Activated T-helper 2 cell treated with anti-CD3 and anti-CD28 coated beads, Interferon-gamma antibody, Interleukin-2, Interleukin-4, amounts not matched to agents 10 μg/mL and 5 μg/mL and 100 μg/mL, durations not matched to agents 14 hours and 24 hours and 36 hours (primary cell): ENCODE measurements at regions not wholly inside any gene's neighbourhood (a gene's known extent, or its start where the extent isn't known, plus 50 kb on each side); places are given as distances from the start of the nearest gene placed in this dataset.

ENCODE experiments used
- DNase-seq: peaks from one replicate; pipeline ENCODE4 v3.0.0; 2021; ENCODE audit warnings: low spot score
- H3K27ac Mint-ChIP-seq: one replicate; pipeline ENCODE4 v1.8.0; 2021; ENCODE audit warnings: mixed read lengths
- H3K27me3 Mint-ChIP-seq: one replicate; pipeline ENCODE4 v1.8.0; 2021; ENCODE audit warnings: low read depth, mixed read lengths
- H3K36me3 Mint-ChIP-seq: one replicate; pipeline ENCODE4 v1.8.0; 2021; ENCODE audit warnings: low read depth, mixed read lengths
- H3K4me1 Mint-ChIP-seq: one replicate; pipeline ENCODE4 v1.8.0; 2021; ENCODE audit warnings: low read depth, mixed read lengths
- H3K4me3 Mint-ChIP-seq: one replicate; pipeline ENCODE4 v1.8.0; 2021; ENCODE audit warnings: low read depth, mild to moderate bottlenecking, moderate library complexity, mixed read lengths
- H3K9me3 Mint-ChIP-seq: one replicate; pipeline ENCODE4 v1.8.0; 2021; ENCODE audit warnings: mixed read lengths
- intact Hi-C: fragments of 100-400 bp; cut with micrococcal nuclease; formaldehyde crosslinking; loops from one replicate; pipeline ENCODE4 v1.15.1; 2023

- intact Hi-C loops: no loop called here
- no peak overlapping the region for H3K4me3 Mint-ChIP-seq
- no peak overlapping the region for H3K27ac Mint-ChIP-seq
- H3K9me3 Mint-ChIP-seq: no peaks in the 10 kb centered on the region
- no peaks in the 10 kb centered on the region for H3K27me3 Mint-ChIP-seq
- DNase-seq: no peak
- H3K36me3 Mint-ChIP-seq: no peaks in the 10 kb centered on the region
- H3K4me1 Mint-ChIP-seq: no peaks in the 10 kb centered on the region
Measured at GRCh38 chr22:49155039-49155769, 672.5 kb downstream of the BRD1 start.

GRCh38 chr22:49154433-49154832, 673.2 kb downstream of the BRD1 start:
- Mint-ChIP-seq H3K4me3 (no peak overlapping the region), H3K27me3 (no peaks in the 10 kb centered on the region), H3K9me3 (no peaks in the 10 kb centered on the region), H3K27ac (no peak overlapping the region), H3K36me3 (no peaks in the 10 kb centered on the region), H3K4me1 (no peaks in the 10 kb centered on the region)
- no peak for DNase-seq
- intact Hi-C loops: no loop called here

- no peaks in the 10 kb centered on the region for H3K27me3 Mint-ChIP-seq
- no peak overlapping the region for H3K4me3 Mint-ChIP-seq
- DNase-seq: no peak
- intact Hi-C loops: no loop called here
- H3K4me1 Mint-ChIP-seq: no peaks in the 10 kb centered on the region
- no peak overlapping the region for H3K27ac Mint-ChIP-seq
- no peaks in the 10 kb centered on the region for H3K36me3 Mint-ChIP-seq
- H3K9me3 Mint-ChIP-seq: no peaks in the 10 kb centered on the region
Measured at GRCh38 chr22:49153921-49154320, 673.8 kb downstream of the BRD1 start.

- Mint-ChIP-seq H3K27me3 (no peaks in the 10 kb centered on the region), H3K9me3 (no peaks in the 10 kb centered on the region), H3K4me3 (no peak overlapping the region), H3K27ac (no peak overlapping the region), H3K36me3 (no peaks in the 10 kb centered on the region), H3K4me1 (no peaks in the 10 kb centered on the region)
- DNase-seq: no peak
- intact Hi-C loops: no loop called here
Measured at GRCh38 chr22:49152939-49153770, 674.5 kb downstream of the BRD1 start.

- DNase-seq: no peak
- H3K27me3 Mint-ChIP-seq: no peaks in the 10 kb centered on the region
- no peaks in the 10 kb centered on the region for H3K36me3 Mint-ChIP-seq
- H3K9me3 Mint-ChIP-seq: no peaks in the 10 kb centered on the region
- H3K4me3 Mint-ChIP-seq: no peak overlapping the region
- intact Hi-C loops: no loop called here
- H3K27ac Mint-ChIP-seq: no peak overlapping the region
- H3K4me1 Mint-ChIP-seq: no peaks in the 10 kb centered on the region
Measured at GRCh38 chr22:49152127-49152938, 675.3 kb downstream of the BRD1 start.

- no peak overlapping the region for H3K4me3 Mint-ChIP-seq
- H3K27me3 Mint-ChIP-seq: no peaks in the 10 kb centered on the region
- no peaks in the 10 kb centered on the region for H3K36me3 Mint-ChIP-seq
- no peaks in the 10 kb centered on the region for H3K4me1 Mint-ChIP-seq
- intact Hi-C loops: no loop called here
- H3K27ac Mint-ChIP-seq: no peak overlapping the region
- no peaks in the 10 kb centered on the region for H3K9me3 Mint-ChIP-seq
- DNase-seq: no peak
Measured at GRCh38 chr22:49151256-49152126, 676.2 kb downstream of the BRD1 start.

GRCh38 chr22:49150801-49151221, 676.9 kb downstream of the BRD1 start:
- Mint-ChIP-seq H3K27me3 (no peaks in the 10 kb centered on the region), H3K4me3 (no peak overlapping the region), H3K27ac (no peak overlapping the region)

GRCh38 chr22:49149721-49150608, 677.7 kb downstream of the BRD1 start:
- no peak for DNase-seq
- Mint-ChIP-seq H3K27me3 (no peaks in the 10 kb centered on the region), H3K27ac (no peak overlapping the region), H3K4me3 (no peak overlapping the region), H3K36me3 (no peaks in the 10 kb centered on the region), H3K9me3 (no peaks in the 10 kb centered on the region), H3K4me1 (no peaks in the 10 kb centered on the region)
- intact Hi-C loops: no loop called here

More at GRCh38 chr22:49150801-49151221, 676.9 kb downstream of the BRD1 start:
- no peaks in the 10 kb centered on the region for H3K9me3 Mint-ChIP-seq
- no peaks in the 10 kb centered on the region for H3K4me1 Mint-ChIP-seq
- H3K36me3 Mint-ChIP-seq: no peaks in the 10 kb centered on the region
- intact Hi-C loops: no loop called here
- no peak for DNase-seq

DNA sequence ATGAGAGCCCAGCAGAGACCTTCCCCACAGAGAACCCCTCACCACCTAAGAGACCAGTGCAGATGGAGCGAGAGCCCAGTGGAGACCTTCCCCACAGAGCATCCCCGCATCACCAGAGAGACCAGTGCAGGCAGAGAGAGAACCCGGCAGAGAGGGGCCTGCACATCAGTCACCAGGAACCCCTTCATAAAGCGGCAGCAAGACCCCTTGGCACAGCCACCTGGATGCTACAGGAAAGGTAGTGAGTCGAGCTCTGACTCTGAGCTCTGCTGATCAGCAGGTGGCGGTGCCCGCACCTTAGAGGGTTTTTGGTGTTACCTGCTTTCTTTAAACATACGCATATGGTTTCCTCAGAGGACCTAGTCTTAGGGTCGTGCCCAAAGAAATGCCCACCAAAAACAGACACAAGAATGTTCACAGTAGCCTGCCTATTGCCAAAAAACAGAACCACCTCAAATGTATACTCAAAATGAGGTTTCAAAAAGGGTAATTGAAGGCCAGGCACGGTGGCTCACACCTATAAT, 678.7 kb downstream of the BRD1 start:
- intact Hi-C loops: no loop called here
- Mint-ChIP-seq H3K9me3 (no peaks in the 10 kb centered on the region), H3K27me3 (no peaks in the 10 kb centered on the region), H3K27ac (no peak overlapping the region), H3K36me3 (no peaks in the 10 kb centered on the region), H3K4me3 (no peak overlapping the region), H3K4me1 (no peaks in the 10 kb centered on the region)
- DNase-seq: no peak

GRCh38 chr22:49147617-49148175, 680.0 kb downstream of the BRD1 start:
- DNase-seq: no peak
- no peak overlapping the region for H3K4me3 Mint-ChIP-seq
- H3K27me3 Mint-ChIP-seq: no peaks in the 10 kb centered on the region
- H3K9me3 Mint-ChIP-seq: no peaks in the 10 kb centered on the region
- intact Hi-C loops: no loop called here
- H3K36me3 Mint-ChIP-seq: no peaks in the 10 kb centered on the region
- H3K4me1 Mint-ChIP-seq: no peaks in the 10 kb centered on the region
- H3K27ac Mint-ChIP-seq: no peak overlapping the region

- H3K36me3 Mint-ChIP-seq: no peaks in the 10 kb centered on the region
- no peaks in the 10 kb centered on the region for H3K27me3 Mint-ChIP-seq
- H3K4me3 Mint-ChIP-seq: no peak overlapping the region
- no peak for DNase-seq
- intact Hi-C loops: no loop called here
- no peaks in the 10 kb centered on the region for H3K4me1 Mint-ChIP-seq
- no peaks in the 10 kb centered on the region for H3K9me3 Mint-ChIP-seq
- H3K27ac Mint-ChIP-seq: no peak overlapping the region
Measured at GRCh38 chr22:49147171-49147570, 680.5 kb downstream of the BRD1 start.
